ENCODE measurements at regions not wholly inside any gene's neighbourhood (a gene's known extent, or its start where the extent isn't known, plus 50 kb on each side); places are given as distances from the start of the nearest gene placed in this dataset.

- no peak for TF ChIP-seq CTCF (IDR thresholded peaks at IDR 0.05)
- TF ChIP-seq POLR2A (IDR thresholded peaks at IDR 0.05): no peak
Observed at GRCh38 chr2:41618754-41619153, 429.1 kb upstream of the PKDCC start.

All from uterus (tissue), 2 donors.